ENCODE measurements at regions not wholly inside any gene's neighbourhood (a gene's known extent, or its start where the extent isn't known, plus 50 kb on each side); places are given as distances from the start of the nearest gene placed in this dataset.
A peak's percentile ranks its signal among the peaks of the same experiment; 100 is the strongest.

GRCh38 chr7:101712652-101713051 lies 83.6 kb upstream of the MYL10 start:
- DNase-seq: no peak

- no peak for DNase-seq
These were observed 85.0 kb upstream of the MYL10 start for GRCh38 chr7:101714097-101714496.

GRCh38 chr7:101717628-101718357 lies 88.7 kb upstream of the MYL10 start:
- DNase-seq: peak; percentile 75

- peak; percentile 34 for DNase-seq
These were observed 89.4 kb upstream of the MYL10 start for GRCh38 chr7:101718363-101719122.

GRCh38 chr7:101719123-101719470 lies 90.0 kb upstream of the MYL10 start:
- no peak for DNase-seq

- DNase-seq: no peak
These were observed 91.2 kb upstream of the MYL10 start for GRCh38 chr7:101720324-101720723.

- DNase-seq: no peak
These were observed 93.2 kb upstream of the MYL10 start for GRCh38 chr7:101722247-101722646.

- DNase-seq: no peak
These were observed 93.6 kb upstream of the CUX1 start for GRCh38 chr7:101723835-101724234.

GRCh38 chr7:101724957-101725356 lies 92.5 kb upstream of the CUX1 start:
- DNase-seq: no peak

GRCh38 chr7:101725921-101726320 lies 91.5 kb upstream of the CUX1 start:
- DNase-seq: no peak

GRCh38 chr7:101727184-101727583 lies 90.2 kb upstream of the CUX1 start:
- DNase-seq: no peak

GRCh38 chr7:101728128-101728527 lies 89.3 kb upstream of the CUX1 start:
- DNase-seq: no peak

- peak; percentile 23 for DNase-seq
These were observed 88.6 kb upstream of the CUX1 start for GRCh38 chr7:101728873-101729240.

- no peak for DNase-seq
These were observed 88.1 kb upstream of the CUX1 start for GRCh38 chr7:101729241-101729883.

GRCh38 chr7:101731502-101732084 lies 85.8 kb upstream of the CUX1 start:
- DNase-seq: no peak

- no peak for DNase-seq
These were observed 83.5 kb upstream of the CUX1 start for GRCh38 chr7:101733713-101734475.

- DNase-seq: no peak
These were observed 81.3 kb upstream of the CUX1 start for GRCh38 chr7:101736084-101736483.

GRCh38 chr7:101739775-101740398 lies 77.5 kb upstream of the CUX1 start:
- DNase-seq: no peak

- no peak for DNase-seq
These were observed 76.3 kb upstream of the CUX1 start for GRCh38 chr7:101740981-101741725.

GRCh38 chr7:101743241-101743994 lies 74.0 kb upstream of the CUX1 start:
- peak; percentile 55 for DNase-seq

GRCh38 chr7:101743995-101744360 lies 73.4 kb upstream of the CUX1 start:
- no peak for DNase-seq
